ENCODE measurements at regions not wholly inside any gene's neighbourhood (a gene's known extent, or its start where the extent isn't known, plus 50 kb on each side); places are given as distances from the start of the nearest gene placed in this dataset.

DNA sequence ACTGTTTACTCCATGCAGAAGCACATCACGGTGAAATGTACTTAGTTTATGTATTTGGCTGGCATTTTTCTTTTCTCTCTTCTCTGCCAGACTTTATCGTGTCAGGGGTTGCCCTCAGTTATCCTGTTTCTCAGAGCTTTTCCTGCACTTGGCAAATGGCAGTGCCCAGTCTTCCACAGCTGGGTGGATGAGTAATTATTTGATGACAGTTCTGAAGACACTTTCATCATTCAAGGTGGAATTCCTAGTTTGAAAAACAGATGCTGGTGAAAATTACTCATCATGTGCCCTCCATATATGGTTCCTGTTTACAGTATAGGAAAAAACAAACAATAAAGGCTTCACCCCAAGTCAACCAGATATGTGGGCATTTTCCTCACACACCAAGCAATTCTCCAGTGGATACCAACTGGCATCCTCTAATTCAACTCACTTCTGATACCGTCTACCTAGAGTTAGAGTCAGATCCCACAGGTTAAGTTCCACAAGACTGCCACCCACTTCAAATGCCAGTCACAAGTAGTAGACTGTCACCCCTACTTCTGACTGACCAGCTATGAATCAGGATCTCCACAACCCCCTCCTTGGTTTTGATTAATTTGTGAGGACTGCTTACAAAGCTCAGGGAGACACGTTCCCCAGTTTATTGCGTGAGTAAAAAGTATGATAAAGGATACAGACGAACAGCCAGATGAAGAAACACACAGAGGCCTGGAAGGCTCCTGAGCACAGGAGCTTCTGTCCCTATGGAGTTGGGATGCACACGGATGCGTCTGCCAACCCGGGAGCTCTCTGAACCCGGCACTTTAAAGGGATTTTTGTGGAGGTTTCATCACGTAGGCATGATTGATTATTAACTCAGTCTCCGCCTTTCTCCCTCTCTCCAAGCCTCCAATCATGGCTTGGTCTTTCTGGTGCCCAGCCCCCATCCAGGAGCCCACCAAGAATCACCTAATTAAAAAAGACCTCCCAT lies 72.9 kb downstream of the CLDN34 start:
- Histone ChIP-seq H3K9me2 (ENCODE audit: insufficient read depth, low read length) (no peaks in the 10 kb centered on the region), H4K20me1 (ENCODE audit: insufficient read depth, low read length) (no peaks in the 10 kb centered on the region), H3K4me1 (ENCODE audit: insufficient read depth, low read length, poor library complexity, severe bottlenecking) (no peaks in the 10 kb centered on the region), H3K79me2 (ENCODE audit: insufficient read depth, low read depth, low read length) (no peaks in the 10 kb centered on the region), H3K4me3 (ENCODE audit: low read depth, low read length, poor library complexity, severe bottlenecking) (no peak overlapping the region), H3K9me3 (ENCODE audit: low read length) (no peaks in the 10 kb centered on the region), H2AFZ (ENCODE audit: low read length) (no peak overlapping the region), H3K27ac (ENCODE audit: low read depth, low read length, poor library complexity, severe bottlenecking) (no peak overlapping the region), H3K4me2 (ENCODE audit: low read length) (no peak overlapping the region), H3K36me3 (ENCODE audit: insufficient read depth, low read length) (no peaks in the 10 kb centered on the region; the same call in 1 of the 2 replicates)
- intact Hi-C loops (cut with micrococcal nuclease; ENCODE audit: unreplicated experiment): no loop called here
- ChIA-PET POLR2A (interaction anchor here (0.6 to 1.2 kb wide), 3 partner anchors 28 to 53 kb away, joined by 3 to 5 read pairs (median 3); no protein-coding TSS in a partner anchor), CTCF (ENCODE audit: unreplicated experiment) (no interaction called here)
- no TSS peak for BruUV-seq (replicated peaks)
- no peak for TF ChIP-seq EZH2phosphoT487 (IDR thresholded peaks at IDR 0.05; ENCODE audit: borderline replicate concordance, low read depth, low read length)
- TF ChIP-seq, protein P1, sequence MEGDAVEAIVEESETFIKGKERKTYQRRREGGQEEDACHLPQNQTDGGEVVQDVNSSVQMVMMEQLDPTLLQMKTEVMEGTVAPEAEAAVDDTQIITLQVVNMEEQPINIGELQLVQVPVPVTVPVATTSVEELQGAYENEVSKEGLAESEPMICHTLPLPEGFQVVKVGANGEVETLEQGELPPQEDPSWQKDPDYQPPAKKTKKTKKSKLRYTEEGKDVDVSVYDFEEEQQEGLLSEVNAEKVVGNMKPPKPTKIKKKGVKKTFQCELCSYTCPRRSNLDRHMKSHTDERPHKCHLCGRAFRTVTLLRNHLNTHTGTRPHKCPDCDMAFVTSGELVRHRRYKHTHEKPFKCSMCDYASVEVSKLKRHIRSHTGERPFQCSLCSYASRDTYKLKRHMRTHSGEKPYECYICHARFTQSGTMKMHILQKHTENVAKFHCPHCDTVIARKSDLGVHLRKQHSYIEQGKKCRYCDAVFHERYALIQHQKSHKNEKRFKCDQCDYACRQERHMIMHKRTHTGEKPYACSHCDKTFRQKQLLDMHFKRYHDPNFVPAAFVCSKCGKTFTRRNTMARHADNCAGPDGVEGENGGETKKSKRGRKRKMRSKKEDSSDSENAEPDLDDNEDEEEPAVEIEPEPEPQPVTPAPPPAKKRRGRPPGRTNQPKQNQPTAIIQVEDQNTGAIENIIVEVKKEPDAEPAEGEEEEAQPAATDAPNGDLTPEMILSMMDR (conservative IDR thresholded peaks at IDR 0.05; ENCODE audit: low read length): no peak
- DNase-seq (ENCODE audit: low spot score): no peak

DNA sequence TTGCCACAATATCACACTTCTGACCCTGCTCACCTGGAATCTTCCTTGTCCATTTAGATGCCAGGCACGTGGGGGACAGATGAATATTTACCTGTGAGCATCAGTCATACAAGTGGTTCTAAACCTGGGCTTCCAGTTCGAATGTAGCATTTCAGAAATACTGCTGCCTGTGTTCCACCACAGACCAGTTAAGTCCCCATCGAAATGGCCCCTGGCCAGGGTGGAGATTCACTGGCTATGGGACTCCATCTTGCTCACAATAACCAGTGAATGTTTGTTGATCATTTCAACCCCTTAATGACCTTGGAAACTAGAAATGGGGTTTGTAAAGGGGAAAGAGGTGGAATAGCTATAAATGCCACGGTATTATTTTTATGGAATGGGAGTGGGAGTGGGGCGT lies 73.8 kb downstream of the CLDN34 start:
- no TSS peak for BruUV-seq (replicated peaks)
- TF ChIP-seq, protein P1 (conservative IDR thresholded peaks at IDR 0.05; ENCODE audit: low read length): no peak
- TF ChIP-seq EZH2phosphoT487 (IDR thresholded peaks at IDR 0.05; ENCODE audit: borderline replicate concordance, low read depth, low read length): no peak
- ChIA-PET CTCF (ENCODE audit: unreplicated experiment) (no interaction called here), POLR2A (interaction anchor here (0.7 to 1.3 kb wide), 5 partner anchors 11 to 1059 kb away, joined by 3 to 5 read pairs (median 3); no protein-coding TSS in a partner anchor)
- H3K9me2 ChIP-seq (ENCODE audit: insufficient read depth, low read length): no peaks in the 10 kb centered on the region
- intact Hi-C loops (cut with micrococcal nuclease; ENCODE audit: unreplicated experiment): no loop called here
- H3K79me2 ChIP-seq (ENCODE audit: insufficient read depth, low read depth, low read length): no peaks in the 10 kb centered on the region
- no peaks in the 10 kb centered on the region for H3K4me1 ChIP-seq (ENCODE audit: insufficient read depth, low read length, poor library complexity, severe bottlenecking)
- H3K4me2 ChIP-seq (ENCODE audit: low read length): no peak overlapping the region
- no peak for DNase-seq (ENCODE audit: low spot score)
- no peak overlapping the region for H2AFZ ChIP-seq (ENCODE audit: low read length)
- no peaks in the 10 kb centered on the region; the same call in 1 of the 2 replicates for H3K36me3 ChIP-seq (ENCODE audit: insufficient read depth, low read length)
- H4K20me1 ChIP-seq (ENCODE audit: insufficient read depth, low read length): no peaks in the 10 kb centered on the region
- no peak overlapping the region for H3K27ac ChIP-seq (ENCODE audit: low read depth, low read length, poor library complexity, severe bottlenecking)
- no peak overlapping the region for H3K4me3 ChIP-seq (ENCODE audit: low read depth, low read length, poor library complexity, severe bottlenecking)
- no peaks in the 10 kb centered on the region for H3K9me3 ChIP-seq (ENCODE audit: low read length)
